HG03571 (cell line): ENCODE measurements at regions not wholly inside any gene's neighbourhood (a gene's known extent, or its start where the extent isn't known, plus 50 kb on each side); places are given as distances from the start of the nearest gene placed in this dataset.

Experiments
- ATAC-seq: cut with Tn5 transposase; IDR thresholded peaks from one replicate; pipeline ENCODE4 v1.9.1; 2021; ENCODE audit not compliant: unreplicated experiment

DNA sequence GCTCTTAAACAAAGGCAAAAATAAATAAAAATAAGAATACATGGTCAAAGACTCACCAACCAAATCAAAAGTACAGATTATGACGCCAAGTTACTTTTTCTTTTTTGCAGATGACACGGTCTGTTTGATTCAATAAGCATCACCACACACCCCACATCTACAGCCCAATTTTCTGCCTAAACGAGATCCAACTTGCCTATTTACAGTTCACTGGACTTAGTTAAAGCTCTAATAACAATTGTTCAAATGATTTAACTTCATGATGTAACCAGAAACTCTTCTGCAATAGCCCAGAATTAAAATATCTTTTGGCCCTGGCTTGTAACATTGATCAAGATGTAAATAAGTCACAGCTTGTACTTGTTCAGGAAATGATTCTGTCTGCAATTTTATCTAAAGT is 590.3 kb upstream of the C9orf72 start:
- no peak for ATAC-seq

DNA sequence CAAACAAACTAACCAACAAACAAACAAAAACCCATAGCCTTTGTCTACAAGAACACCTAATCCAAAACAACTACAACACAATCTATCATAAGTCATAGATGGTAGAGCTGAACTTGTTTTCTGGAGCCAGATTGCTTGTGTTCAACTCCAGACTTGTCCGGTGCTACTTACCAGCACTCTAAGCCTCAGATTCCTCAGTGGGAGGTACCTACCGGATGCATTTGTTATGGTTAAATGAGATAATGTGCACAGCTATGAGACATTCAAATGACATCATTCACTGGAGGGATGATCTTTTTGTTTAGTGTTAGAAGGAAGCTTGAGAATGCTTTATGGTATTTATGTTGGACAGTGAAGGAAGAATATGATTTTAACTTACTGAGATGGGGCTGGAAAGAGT is 592.9 kb upstream of the C9orf72 start:
- ATAC-seq, result no peak

DNA sequence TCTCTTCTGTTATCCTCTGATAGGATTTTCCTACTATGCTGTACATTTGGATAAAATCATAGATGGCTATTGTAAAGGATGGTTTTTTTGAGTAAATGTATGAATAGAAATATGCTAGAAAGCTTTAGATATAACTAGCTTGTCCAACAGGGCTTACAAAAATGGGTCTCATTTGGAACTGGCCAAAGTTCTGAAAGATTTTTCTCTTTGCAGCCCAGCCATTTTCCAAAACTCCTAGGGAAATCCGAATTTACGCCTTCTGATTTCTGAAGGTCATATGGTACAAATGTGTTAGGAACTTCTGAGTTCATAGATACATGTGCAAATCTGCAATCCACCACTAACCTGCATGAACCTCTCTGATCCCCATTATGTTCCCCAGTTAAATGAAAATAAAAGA is 603.9 kb upstream of the C9orf72 start:
- ATAC-seq, result no peak

DNA sequence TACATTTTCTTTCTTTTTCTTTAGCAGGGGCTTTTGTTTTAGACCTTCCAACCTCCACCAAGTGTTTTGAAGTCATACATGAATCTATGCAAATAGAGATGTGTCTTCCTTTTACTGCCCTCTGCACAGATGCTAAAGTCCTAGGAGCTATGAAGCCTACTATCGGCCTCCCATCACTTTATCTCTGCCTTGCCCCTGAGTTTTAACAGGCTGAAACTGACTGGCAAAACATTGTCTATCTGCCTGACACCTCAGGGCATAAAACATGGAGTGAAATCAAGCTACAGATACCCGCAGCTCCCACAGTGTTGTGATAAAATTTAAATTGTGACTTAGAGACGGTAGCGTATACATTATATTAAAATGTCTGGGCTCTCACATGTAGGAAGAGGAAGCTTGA is 604.6 kb upstream of the C9orf72 start:
- ATAC-seq, result no peak

DNA sequence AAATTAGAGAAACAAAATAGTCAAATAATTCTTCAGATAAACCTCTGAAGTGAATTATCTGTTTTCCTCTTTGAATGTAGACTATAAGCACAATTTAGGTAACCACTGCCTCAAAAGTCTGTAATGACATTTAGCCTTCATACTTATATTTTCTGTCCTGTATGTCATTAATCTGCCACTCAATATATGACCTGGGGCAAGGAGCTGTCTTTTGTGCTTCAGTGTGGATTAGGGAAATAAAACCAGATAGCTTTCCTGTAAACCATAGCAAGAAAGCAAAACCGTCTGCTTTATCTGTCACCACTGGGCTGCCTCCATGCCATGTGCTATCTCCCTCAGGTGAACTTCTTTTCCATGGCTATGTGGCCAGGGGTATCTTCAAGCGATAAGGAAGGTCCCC is 606.6 kb upstream of the C9orf72 start:
- no peak for ATAC-seq

DNA sequence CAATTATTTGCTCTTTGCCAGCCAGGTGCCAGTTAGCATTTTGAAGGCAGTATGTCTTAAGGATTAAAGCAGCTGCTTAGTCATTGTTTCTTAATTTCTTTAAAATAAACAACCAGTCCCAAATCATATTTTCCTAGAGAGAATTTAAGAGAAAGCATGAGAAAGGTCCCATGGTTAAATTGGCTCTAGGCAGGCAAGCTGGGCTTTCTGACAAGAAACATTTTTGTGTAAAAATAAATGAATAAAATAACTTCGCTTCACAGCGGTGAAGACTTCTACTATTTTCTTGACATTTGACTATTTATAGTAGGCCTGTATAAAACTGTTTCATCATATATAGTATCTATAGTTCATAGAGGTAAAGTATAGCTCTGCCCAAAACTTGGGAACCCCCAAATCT is 617.7 kb upstream of the C9orf72 start:
- ATAC-seq, result no peak

DNA sequence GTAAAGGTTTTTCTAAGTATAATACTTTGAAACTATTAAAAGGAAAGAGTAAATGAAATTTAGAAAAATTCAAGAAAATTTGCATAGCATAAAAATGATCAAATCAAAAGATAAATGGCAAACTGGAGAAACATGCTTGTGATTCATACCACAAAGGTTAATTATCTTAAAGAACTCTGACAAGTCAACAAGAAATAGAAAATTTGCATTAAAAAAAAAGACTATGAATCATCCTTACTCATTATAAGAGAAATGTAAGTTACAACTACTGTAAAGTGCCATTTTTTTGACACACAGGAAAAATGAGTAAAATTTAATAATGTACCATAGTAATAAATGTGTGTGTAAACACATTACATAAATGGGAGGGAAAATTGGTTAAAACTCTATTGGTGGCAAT is 624.4 kb upstream of the C9orf72 start:
- no peak for ATAC-seq

DNA sequence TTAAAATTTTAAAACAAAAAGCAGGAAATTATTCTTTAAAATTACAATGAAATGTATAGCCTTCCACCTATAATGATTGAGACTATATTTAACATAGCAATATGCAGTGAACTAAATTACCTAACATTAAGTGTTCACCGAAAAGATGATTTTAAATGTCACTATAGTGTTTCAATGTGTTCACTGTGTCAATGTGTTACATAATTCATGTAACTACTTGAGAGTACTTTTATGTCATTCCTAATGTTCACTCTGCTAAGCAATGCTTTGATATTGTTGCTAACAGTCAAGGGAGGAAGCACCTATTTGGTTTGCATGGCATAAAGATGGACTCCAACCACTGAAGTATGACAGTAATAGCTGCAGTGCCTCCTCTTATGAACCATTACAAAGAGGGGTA is 629.8 kb upstream of the C9orf72 start:
- no peak for ATAC-seq

DNA sequence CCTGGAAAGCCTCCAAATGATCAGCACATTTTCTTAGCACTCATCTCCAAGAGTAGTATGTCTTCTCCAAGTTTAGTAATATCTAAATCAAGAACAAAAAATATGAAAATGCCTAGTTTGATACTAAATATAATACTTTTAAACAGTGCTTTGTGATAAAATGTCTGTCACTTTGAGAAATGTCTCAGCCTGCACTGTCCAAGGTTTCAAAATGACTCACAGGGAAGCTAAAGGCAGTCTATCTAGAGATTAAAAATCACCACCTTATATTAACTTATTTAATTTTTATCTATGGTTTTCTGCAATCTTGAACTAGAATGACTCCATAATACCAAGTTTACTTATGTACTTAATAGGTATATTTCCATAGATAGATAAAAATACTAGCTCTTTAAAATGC is 633.0 kb upstream of the C9orf72 start:
- ATAC-seq, result no peak

DNA sequence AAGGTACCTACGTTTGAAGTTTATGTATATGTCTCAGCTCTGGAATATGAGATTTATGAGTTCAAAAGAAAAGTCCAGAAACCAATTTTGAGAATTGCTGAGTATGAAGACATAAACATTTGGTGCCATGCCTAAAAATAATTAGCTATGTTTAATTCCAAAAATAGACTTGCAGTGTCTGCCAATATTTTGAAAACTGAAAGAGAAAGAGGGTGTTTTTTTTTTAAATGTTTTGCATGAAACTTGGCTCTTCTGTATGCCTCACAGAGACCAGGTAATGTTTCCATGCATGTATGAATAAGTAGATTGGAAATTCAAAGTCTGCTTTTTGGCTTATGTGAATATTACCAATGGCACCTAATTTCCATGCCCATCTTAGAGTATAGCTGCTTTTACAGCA is 634.4 kb upstream of the C9orf72 start:
- ATAC-seq, result no peak

DNA sequence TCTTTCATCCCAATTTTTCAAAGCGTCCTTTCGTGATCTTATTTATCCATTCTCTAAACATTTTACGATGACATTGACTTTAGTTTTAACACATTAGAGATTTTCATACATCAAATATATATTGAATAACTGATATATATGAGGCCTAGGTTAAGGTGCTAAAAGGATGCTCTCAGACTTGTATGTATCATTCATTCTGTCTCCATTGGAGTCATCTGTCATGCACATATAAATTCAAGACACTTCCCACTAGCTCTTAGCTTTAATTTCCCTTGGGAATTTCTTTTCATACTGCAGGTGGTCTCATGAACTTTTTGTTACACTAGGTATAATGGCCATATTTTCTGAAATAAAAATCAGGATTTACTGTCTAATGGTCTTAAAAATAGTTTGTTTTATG is 635.8 kb upstream of the C9orf72 start:
- no peak for ATAC-seq

DNA sequence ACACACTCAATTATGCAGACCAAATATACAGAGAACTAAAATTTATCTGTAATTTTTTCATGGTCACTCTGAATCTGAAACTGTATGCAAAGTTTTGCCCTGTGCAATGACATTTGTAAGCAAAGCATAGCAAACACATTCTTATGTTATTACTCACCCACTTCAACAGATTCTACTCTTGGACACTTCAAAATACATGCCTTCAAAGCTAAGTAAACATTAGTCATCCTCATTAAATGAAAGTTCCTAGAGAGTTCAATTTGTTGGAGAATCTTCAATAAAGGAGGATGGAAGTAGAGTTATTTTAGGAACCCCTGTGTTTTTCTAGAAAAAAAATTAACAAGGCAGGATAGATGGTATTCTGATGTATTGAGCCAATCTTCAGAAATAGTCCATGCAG is 639.7 kb upstream of the C9orf72 start:
- ATAC-seq, result no peak

DNA sequence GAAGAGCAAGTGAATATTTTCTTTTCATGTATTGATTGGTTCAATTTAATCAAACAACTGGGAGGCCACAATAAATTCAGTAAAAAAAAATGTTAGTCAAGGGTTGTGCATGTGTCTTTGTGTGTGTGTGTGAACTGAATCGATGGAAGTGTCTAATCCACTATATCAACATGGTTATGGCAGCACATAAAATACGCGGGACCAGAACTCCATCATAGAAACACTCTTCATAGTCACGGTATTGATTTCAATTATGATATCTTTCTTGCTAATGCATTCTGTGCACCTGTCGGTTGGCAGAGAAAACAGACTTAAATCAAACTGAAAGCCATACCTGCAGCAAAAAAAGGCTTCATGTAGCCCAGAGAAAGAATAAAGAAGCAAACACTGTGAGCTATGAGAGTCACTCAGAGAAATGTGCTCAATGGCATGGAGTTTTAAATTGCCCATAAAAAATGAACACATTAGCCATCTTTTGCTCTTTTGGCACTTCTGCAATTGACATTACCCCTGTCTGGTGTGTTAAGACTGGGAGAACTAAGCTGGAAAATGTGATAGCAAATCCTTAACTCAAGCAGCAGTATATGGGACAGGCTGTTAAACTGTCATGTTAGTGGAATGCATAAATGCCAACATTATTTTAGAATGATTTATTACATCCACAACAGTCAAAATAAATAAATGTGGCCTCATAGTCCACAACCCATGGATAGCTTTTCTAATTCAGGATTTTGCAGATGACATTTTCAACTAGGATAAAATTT is 642.4 kb upstream of the C9orf72 start:
- ATAC-seq, result no peak

DNA sequence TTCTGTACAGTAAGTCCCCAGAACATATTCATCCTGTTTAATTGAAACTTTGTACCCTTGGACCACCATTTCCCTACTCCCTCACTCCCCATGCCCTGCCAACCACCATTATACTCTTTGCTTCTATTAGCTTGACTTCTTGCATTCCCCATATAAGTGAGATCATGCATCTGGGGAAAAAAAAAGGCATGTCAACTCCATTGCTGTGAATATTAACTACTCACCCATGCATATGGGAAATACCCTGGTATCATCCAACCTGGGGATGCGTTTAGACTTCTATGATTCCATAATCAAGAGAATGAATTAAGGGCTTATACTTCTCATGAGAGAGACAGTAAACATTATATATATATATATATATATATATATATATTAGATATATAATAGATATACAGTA is 659.4 kb upstream of the C9orf72 start:
- ATAC-seq, result no peak

DNA sequence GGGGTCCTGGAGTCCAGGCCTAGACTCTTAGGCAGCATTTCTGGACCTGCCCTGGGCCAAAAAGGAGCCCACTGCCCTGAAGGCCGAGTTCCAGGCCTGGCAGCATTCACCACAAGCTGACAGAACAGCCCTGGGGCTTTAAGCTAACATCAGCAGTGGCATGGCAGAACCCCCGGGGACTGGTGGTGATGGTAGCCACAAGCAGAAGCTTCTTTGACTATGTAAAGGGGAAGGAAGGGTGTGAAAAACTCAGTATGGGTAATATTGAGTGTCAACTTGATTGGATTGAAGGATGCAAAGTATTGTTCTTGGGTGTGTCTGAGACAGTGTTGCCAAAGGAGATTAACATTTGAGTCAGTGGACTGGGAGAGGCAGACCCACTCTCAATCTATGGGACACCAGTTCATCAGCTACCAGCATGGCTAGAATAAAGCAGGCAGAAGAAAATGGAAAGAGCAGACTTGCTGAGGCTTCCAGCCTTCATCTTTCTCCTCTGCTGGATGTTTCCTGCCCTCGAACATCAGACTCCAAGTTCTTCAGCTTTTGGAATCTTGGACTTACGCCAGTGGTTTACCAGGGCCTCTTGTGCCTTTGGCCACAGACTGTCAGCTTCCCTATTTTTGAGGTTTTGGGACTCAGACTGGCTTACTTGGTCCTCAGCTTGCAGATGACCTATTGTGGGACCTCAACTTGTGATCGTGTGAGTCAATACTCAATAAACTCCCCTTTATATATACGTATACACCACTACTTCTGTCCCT is 661.0 kb upstream of the C9orf72 start:
- no peak for ATAC-seq

DNA sequence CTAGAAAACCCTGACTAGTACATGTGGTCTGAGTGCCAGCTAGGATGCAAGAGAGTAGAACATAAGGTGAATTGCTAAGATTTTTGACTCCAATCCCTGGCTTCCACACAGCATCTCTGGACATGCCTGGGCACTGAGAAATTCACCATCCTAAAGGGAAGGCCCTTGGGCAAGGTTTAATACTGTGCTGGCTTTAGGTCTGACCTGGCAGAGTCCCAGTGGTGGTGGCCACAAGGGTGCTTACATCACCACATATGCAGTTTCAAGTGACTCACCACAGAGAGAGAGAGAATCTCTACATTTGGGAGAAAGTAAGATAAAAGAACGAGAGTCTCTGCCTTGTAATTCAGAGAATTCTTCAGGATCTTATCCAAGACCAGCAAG is 661.6 kb upstream of the C9orf72 start:
- no peak for ATAC-seq

DNA sequence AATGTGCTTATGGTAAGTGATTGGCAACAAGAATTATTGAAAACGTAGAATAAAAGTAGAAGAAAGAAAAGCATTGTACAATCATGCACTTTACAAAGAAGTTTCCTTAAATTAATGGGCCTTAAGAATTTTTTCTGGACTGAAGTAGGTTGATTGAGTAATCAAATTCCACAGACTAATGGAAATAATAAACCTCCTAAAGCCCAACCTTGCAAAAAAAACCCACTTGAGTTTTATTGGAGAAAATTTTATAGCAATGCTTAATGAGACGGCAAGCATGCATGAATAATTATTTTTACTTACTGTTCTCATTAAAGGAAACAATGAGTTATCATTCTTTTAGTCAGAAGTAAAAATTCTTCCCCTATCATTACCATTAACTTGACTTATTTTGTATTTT is 676.1 kb upstream of the C9orf72 start:
- no peak for ATAC-seq

DNA sequence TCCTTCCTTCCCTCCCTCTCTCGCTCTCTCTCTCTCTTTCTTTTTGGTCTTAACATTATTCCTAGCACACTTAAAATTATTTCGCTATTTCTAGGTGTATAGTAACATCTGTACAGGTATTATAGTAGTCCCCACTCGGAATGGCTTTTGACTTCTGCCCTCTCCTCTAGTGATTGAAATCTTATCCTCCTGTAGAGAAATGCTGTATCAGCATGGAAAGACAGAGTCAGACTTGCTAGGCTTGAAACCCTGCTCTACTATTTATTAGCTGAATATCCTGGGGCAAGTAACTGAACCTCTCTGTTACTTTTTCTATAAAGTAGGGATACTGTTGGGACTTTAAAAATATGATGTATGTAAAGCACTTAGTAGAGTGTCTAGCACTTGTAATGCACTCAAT is 681.9 kb upstream of the C9orf72 start:
- ATAC-seq, result no peak

DNA sequence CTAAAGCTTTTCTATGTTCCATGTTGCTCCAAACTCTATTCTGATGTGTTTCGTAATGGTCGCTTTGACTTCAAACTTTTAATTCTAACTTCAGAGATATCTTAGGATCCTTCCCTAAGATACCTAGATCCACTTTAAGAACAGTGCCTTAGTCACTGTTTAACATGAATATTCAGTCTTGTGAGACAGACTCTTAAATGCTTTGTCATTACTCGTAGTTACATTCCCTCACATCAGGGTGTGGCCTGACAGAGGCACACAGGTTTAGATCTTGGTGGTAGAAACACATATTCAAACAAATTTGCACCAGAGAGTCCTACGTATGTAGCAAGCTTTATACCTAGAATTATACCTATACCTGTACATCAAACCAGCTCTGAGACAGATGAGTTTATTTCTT is 687.0 kb upstream of the C9orf72 start:
- ATAC-seq, result no peak

DNA sequence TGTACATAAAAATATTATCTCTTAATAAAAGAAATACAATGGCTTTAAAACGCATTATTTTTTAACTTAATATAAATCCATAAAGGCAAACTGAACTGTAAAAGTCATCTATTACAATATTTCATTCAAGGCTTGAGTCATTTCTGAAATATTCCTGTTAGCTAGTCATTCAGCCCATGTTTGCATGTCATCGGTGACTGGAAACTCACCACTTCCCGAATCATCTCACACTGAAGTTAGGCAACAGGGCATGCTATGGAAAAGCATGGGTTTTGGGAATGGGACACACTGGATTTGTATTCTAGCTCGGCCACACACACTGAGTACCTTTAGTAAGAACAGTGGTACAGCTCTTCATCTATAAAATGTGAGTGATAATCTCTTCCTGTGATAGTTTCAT is 691.1 kb upstream of the C9orf72 start:
- ATAC-seq, result no peak

DNA sequence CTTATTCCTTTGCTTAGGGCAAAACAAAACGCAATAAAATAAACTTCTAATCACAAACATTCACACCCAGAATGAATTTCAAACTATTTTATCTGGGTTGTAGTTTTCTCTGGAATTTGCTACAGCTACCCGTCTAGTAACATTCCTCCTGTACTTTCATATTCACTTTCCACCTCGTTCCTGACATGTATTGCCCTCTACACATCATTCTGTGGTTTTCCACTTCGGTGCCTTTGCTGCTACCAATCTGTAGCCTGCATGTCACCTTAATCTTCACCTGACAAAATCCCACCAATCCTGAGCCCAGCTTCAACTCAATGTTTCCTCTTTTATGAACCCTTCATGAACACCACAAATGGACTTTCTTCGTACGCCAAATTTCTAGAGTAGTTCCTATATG is 694.1 kb upstream of the C9orf72 start:
- ATAC-seq, result no peak

DNA sequence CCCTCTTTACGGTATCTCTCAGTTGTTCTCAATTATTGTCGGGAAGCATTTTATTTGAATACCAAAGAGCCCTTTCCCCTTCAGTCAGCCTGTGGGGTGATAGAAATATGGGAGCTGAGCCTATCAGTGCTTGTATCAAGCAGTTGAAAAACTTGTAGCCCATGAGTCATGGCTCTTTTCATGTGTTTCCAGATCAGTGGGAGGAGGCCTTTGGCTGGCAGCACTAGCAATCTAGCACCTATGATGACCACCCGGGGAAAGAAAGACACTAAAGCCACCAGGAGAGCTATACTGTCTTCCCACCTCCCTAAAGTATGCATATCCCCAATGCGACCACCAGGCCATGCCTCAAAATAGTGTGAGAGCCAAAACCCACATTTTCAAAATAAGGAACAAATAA is 696.9 kb upstream of the C9orf72 start:
- ATAC-seq, result no peak

DNA sequence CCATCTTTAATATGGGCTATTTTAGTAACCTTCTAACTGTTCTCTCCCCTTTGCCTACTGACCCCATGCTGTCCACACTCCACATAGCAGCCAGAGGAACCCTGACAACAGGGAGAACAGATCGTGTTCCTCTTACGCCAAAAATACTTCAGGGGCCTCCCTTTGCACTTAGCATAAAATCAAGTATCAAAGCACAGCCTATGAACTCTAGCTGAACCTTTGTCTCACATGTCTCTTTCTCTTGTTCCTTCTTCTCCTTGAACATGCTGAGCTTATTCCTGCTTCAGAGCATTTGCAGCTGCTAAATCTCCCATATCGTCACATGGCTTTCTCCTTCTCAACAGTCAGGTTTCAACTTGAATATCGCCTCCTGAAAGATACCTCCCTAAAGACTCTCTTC is 698.8 kb upstream of the C9orf72 start:
- ATAC-seq, result no peak
